NCI-H526 (cell line): ENCODE measurements at regions not wholly inside any gene's neighbourhood (a gene's known extent, or its start where the extent isn't known, plus 50 kb on each side); places are given as distances from the start of the nearest gene placed in this dataset.
A peak's percentile ranks its signal among the peaks of the same experiment; 100 is the strongest.
"Not testable (repeated sequence)": the region's sequence is repeated elsewhere in the genome, so short reads cannot be mapped to it uniquely, and the experiment has no call there.

Source experiments
- DNase-seq, 2 experiments: peaks; one replicate each; lab custom pipeline; 2025; lab: John Stamatoyannopoulos, UW

GRCh38 chr21:9697751-9698150 lies 823.6 kb upstream of the TPTE start:
- not testable (repeated sequence) for DNase-seq

GRCh38 chr21:9705016-9705415 lies 816.4 kb upstream of the TPTE start:
- DNase-seq, result not testable (repeated sequence)

GRCh38 chr21:9705455-9705854 lies 815.9 kb upstream of the TPTE start:
- not testable (repeated sequence) for DNase-seq

DNA sequence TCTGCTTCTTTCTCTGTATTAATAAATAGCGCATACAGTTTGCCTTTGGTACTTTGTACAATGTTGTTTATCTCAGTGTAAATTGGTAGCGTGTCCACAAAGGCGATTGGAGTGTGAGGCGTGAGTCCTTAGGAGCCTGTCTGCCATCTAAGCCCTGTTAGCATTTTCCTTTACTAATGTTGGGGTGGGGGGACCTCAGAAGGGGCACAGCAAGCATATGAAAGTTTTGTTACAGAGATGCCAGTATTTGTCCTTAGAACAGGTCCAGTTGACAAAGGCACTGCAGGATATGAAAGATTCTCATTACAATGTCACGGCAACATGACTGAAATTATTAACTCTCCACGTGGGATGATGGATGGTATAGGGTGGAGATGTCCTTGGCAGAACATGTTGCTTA lies 796.8 kb upstream of the TPTE start:
- not testable (repeated sequence) for DNase-seq

DNA sequence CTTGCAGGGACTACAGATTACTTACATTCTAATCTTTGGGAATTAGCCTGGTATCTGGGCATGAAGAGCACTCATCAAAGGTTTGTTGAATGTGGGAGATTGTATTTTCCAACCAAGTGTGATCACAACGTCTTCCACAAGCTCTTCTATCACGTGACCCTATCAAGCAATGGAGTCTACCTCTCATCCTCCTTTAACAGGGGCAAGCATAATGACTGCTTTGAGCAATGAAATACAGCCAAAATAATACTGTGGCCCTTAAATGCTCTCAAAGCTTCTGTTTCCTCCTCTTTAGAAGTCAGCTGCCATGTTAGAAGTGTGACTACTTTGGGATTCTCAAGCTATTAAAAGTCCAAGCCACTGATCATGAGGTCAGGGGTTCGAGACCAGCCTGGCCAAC lies 794.2 kb upstream of the TPTE start:
- not testable (repeated sequence) for DNase-seq

- DNase-seq, result not testable (repeated sequence)
Measured at GRCh38 chr21:9728219-9728992, 793.0 kb upstream of the TPTE start.

GRCh38 chr21:9730866-9731265 lies 790.5 kb upstream of the TPTE start:
- DNase-seq, result no peak

DNA sequence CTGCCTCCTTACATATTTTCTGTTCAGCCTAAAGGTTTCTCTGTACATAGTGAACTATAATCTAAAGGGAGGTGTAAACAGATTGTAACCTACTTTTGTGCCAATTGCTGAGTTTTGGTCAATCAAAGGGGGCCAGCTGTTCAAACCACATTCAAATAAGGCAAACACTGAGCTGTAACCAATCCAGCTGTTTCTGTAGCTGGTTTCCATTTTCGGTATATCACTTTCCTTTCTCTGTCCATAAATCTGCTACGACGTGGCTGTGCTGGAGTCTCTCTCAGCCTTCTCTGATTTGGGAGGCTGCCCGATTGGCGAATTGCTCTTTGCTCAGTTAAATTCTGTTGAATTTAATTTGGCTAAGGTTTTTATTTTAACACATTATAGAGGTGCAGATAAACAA lies 790.1 kb upstream of the TPTE start:
- not testable (repeated sequence) for DNase-seq

DNA sequence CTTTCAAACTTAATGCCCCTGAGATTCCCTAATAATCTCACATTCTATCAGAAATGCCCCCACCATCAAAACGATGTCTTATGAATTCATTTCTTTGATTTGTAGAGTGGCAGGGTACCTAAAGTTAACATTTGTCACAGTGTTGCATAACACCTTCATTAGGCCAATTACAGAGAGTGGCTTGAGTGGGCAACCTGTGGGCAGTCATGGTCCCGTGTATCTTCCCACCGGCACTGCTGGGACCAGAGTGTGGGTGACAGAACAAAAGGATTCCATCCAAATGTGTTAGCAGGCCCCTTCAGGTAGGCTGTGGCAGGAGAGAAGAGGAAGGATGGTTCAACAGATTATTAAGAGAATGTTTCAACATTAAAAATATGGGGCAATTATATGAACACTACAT lies 788.8 kb upstream of the TPTE start:
- not testable (repeated sequence) for DNase-seq

DNA sequence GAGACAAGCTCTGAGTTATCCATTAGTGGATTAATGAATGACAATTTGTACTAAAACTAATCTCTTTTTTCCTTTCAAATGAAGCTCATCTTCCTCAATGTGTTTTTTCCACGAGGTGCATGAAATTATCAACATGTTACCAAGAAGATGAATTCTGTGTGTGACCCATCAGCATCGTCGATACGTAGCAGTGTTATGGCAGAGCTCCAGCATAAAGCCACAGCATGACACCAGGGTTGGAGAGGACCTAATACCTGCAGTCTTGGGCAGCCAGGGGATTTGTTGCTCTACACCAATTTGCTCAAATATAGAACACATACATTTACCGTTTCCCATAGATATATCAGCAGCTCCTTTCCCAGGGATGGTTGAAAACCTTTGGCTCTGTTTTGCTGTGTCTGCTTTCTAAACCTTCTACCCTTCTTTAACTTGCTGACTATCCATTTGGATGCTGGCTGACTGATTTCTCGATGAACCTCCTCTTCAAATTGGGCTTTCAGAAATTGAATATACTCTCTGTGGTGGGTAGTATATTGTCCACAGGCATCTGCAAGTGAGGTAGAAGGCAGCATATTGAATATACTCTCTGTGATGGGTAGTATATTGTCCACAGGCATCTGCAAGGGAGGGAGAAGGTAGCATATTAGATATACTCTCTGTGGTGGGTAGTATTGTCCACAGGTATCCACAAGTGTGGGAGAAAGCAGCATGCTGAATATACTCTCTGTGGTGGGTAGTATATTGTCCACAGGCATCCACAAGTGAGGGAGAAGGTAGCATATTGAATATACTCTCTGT lies 787.4 kb upstream of the TPTE start:
- not testable (repeated sequence) for DNase-seq

GRCh38 chr21:9735421-9735961 lies 785.9 kb upstream of the TPTE start:
- no peak for DNase-seq

- not testable (repeated sequence) for DNase-seq
Measured at GRCh38 chr21:9737301-9737700, 784.1 kb upstream of the TPTE start.

- peak; percentile 99 for DNase-seq
Measured at GRCh38 chr21:9737871-9738515, 783.4 kb upstream of the TPTE start.

- DNase-seq, result no peak
Measured at GRCh38 chr21:9738527-9738926, 782.9 kb upstream of the TPTE start.

GRCh38 chr21:9739240-9739639 lies 782.1 kb upstream of the TPTE start:
- DNase-seq, result no peak

DNA sequence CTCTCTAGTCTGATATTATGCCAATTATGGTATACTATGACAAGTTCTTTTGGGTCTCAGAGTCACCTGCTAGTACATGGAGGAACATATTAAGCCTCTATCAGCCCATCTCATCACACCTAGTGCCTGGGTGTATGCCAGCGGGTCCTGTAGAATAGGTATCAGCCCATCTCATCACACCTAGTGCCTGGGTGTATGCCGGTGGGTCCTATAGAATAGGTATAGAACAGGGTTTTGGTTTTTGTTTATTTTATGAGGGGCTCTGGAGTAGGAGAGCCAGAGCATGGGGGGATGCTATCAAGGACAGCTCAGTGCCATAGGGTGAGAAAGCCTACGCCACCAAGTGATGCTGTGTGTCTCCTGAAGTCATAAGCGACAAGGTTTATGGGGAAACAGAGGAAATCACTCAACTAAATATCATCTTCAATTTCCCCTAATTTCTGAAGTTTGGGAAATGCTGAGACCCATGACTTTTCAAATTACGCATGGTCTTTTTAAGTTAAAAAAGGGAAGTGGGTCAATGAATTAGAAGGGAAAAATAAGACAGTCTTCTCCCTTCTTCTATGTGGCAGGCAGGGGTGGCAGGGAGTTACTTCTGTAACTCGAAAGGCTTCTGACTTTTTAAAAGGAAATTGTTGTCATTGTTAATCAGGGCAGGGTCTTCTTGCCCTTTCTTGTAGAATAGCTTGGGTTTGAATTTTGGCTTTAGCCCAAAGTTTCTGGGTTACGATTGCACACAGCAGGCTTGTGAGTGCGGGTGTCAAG lies 781.0 kb upstream of the TPTE start:
- DNase-seq, result not testable (repeated sequence)

- not testable (repeated sequence) for DNase-seq
Measured at GRCh38 chr21:9740991-9741742, 780.2 kb upstream of the TPTE start.

GRCh38 chr21:9743566-9743965 lies 777.8 kb upstream of the TPTE start:
- DNase-seq, result not testable (repeated sequence)

DNA sequence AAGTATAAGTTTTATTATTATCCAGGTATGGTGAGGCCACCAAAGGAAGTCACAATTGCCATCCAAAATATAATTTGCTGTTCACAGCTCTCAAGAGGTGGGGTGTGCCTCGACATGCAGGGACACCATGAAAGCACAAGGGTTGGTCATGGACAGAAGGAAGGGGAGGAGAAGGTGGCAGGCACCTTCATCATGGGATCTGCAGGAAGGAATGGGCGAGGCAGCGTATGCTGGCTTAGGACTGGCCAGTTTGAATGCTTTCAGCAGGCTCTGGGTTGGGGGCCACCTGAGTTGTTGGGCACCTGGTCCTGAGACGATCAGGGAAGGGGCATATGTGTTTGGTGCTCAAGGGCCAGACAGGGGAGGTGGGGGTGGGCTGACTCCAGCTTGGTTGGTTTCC lies 777.2 kb upstream of the TPTE start:
- DNase-seq, result not testable (repeated sequence)

- DNase-seq, result peak in 1 of 2 experiments; percentile 57
Measured at GRCh38 chr21:9744593-9744992, 776.8 kb upstream of the TPTE start.
